IMR-90 (cell line): ENCODE measurements at regions not wholly inside any gene's neighbourhood (a gene's known extent, or its start where the extent isn't known, plus 50 kb on each side); places are given as distances from the start of the nearest gene placed in this dataset.

Experiments
- ATAC-seq: fragments of 200-7000 bp; cut with Tn5 transposase; 2 replicates; pipeline ENCODE4 v1.9.1; 2020; ENCODE audit warnings: low read depth, mild to moderate bottlenecking, moderate library complexity
- BruUV-seq: library from RNA; stranded (reverse); fragments of 400-500 nt; replicated peaks from 2 replicates; lab custom pipeline; 2021; lab: Mats Ljungman, UMichigan
- CTCF ChIA-PET: fragments of 300-600 bp; formaldehyde crosslinking; extraction: SDS; loops from one replicate; lab custom pipeline; 2021; ENCODE audit warnings: antibody characterized with exemption; lab: Yijun Ruan, JAX
- POLR2A ChIA-PET: fragments of 300-600 bp; sonication (Branson Sonifier 250); formaldehyde crosslinking; loops from one replicate; lab custom pipeline; 2022; ENCODE audit warnings: antibody characterized with exemption; ENCODE audit not compliant: unreplicated experiment; lab: Charles Lee
- DNase-seq: peaks from one replicate; pipeline ENCODE4 v3.0.0; 2013
- H2AFZ ChIP-seq: replicated peaks from 2 replicates; pipeline ENCODE3; 2013; ENCODE audit warnings: low read length, mild to moderate bottlenecking; ENCODE audit not compliant: poor library complexity
- H2AK5ac ChIP-seq: 2 replicates; pipeline ENCODE4 v1.6.1; 2013; ENCODE audit warnings: low read depth, low read length, inconsistent platforms
- H2AK9ac ChIP-seq: replicated peaks from 2 replicates; pipeline ENCODE3; 2013; ENCODE audit warnings: mild to moderate bottlenecking, low read depth, low read length, moderate library complexity; ENCODE audit not compliant: poor library complexity
- H2BK120ac ChIP-seq: 2 replicates; pipeline ENCODE4 v1.6.1; 2013; ENCODE audit warnings: low read depth, low read length, inconsistent platforms
- H2BK15ac ChIP-seq: 3 replicates; pipeline ENCODE4 v1.6.1; 2013; ENCODE audit warnings: low read depth, low read length, inconsistent platforms
- H2BK20ac ChIP-seq: 2 replicates; pipeline ENCODE4 v1.6.1; 2013; ENCODE audit warnings: low read depth, mild to moderate bottlenecking, inconsistent platforms, low read length, moderate library complexity
- H2BK5ac ChIP-seq: 2 replicates; pipeline ENCODE4 v1.6.1; 2013; ENCODE audit warnings: mild to moderate bottlenecking, low read depth, low read length, inconsistent platforms; ENCODE audit not compliant: poor library complexity, severe bottlenecking
- H3K14ac ChIP-seq: replicated peaks from 2 replicates; pipeline ENCODE4 v1.6.1; 2013; ENCODE audit warnings: low read depth, low read length, inconsistent platforms
- H3K18ac ChIP-seq: 2 replicates; pipeline ENCODE4 v1.6.1; 2013; ENCODE audit warnings: low read depth, low read length, control low read depth
- H3K23ac ChIP-seq: 2 replicates; pipeline ENCODE4 v1.6.1; 2013; ENCODE audit warnings: low read depth, low read length, inconsistent platforms
- H3K27ac ChIP-seq: 2 replicates; pipeline ENCODE4 v1.5.1; 2013; ENCODE audit warnings: mild to moderate bottlenecking, control low read depth, low read length; ENCODE audit not compliant: insufficient read depth
- H3K27me3 ChIP-seq: 2 replicates; pipeline ENCODE4 v1.6.1; 2013; ENCODE audit warnings: low read length; ENCODE audit not compliant: control insufficient read depth, insufficient read depth
- H3K36me3 ChIP-seq: 2 replicates; pipeline ENCODE4 v1.6.1; 2013; ENCODE audit warnings: low read length, mixed read lengths; ENCODE audit not compliant: control insufficient read depth, insufficient read depth
- H3K4ac ChIP-seq: 2 replicates; pipeline ENCODE4 v1.6.1; 2013; ENCODE audit warnings: low read depth, low read length, inconsistent platforms
- H3K4me1 ChIP-seq: 2 replicates; pipeline ENCODE4 v1.6.1; 2013; ENCODE audit warnings: low read length, mixed read lengths; ENCODE audit not compliant: control insufficient read depth, insufficient read depth
- H3K4me2 ChIP-seq: 2 replicates; pipeline ENCODE4 v1.6.1; 2013; ENCODE audit warnings: low read depth, mild to moderate bottlenecking, control low read depth, low read length, moderate library complexity
- H3K4me3 ChIP-seq: 2 replicates; pipeline ENCODE4 v1.5.1; 2013; ENCODE audit warnings: low read depth, mild to moderate bottlenecking, control low read depth, low read length, moderate library complexity; ENCODE audit not compliant: insufficient read depth
- H3K56ac ChIP-seq: 2 replicates; pipeline ENCODE4 v1.6.1; 2013; ENCODE audit warnings: low read length, inconsistent platforms; ENCODE audit not compliant: insufficient read depth; ENCODE audit errors: extremely low read depth
- H3K79me1 ChIP-seq, 2 experiments: 2 replicates each; pipeline ENCODE4 v1.6.1; 2013; ENCODE audit warnings: low read length in 2 of 2, inconsistent platforms in 1 of 2, low read depth in 1 of 2
- H3K9ac ChIP-seq: 2 replicates; pipeline ENCODE4 v1.6.1; 2013; ENCODE audit warnings: low read depth, low read length, control low read depth
- H3K9me1 ChIP-seq: 2 replicates; pipeline ENCODE4 v1.6.1; 2013; ENCODE audit warnings: low read length, inconsistent platforms; ENCODE audit not compliant: insufficient read depth
- H3K9me3 ChIP-seq: 2 replicates; pipeline ENCODE4 v1.6.1; 2013; ENCODE audit warnings: low read length; ENCODE audit not compliant: control insufficient read depth, insufficient read depth
- H4K20me1 ChIP-seq: 2 replicates; pipeline ENCODE4 v1.6.1; 2013; ENCODE audit warnings: low read length, inconsistent platforms; ENCODE audit not compliant: insufficient read depth
- H4K5ac ChIP-seq: 2 replicates; pipeline ENCODE4 v1.6.1; 2013; ENCODE audit warnings: mild to moderate bottlenecking, low read depth, low read length, control low read depth
- H4K8ac ChIP-seq, 2 experiments: 2 replicates each; pipeline ENCODE4 v1.6.1; 2013; ENCODE audit warnings: low read depth in 2 of 2, low read length in 2 of 2, control low read depth in 1 of 2, inconsistent platforms in 1 of 2
- H4K91ac ChIP-seq: 2 replicates; pipeline ENCODE4 v1.6.1; 2013; ENCODE audit warnings: low read depth, low read length, inconsistent platforms; ENCODE audit not compliant: insufficient read depth
- RCOR1 ChIP-seq: IDR thresholded peaks from 2 replicates; pipeline ENCODE4 v1.6.1; 2012; ENCODE audit warnings: mild to moderate bottlenecking, low read length, improper control_type of control experiment; ENCODE audit not compliant: insufficient replicate concordance
- WGBS, 2 experiments: methylation state at CpG; one replicate each; pipeline versions ENCODE4 v1.1.5 to v1.1.7; 2013; ENCODE audit warnings: missing lambda C conversion rate in 2 of 2; ENCODE audit not compliant: insufficient read length in 1 of 2; ENCODE audit errors: extremely low coverage in 2 of 2; 5-methylcytosine and 5-hydroxymethylcytosine counted together
- dilution Hi-C: fragments of 300-500 bp; cut with HindIII; formaldehyde crosslinking; loops from one replicate; pipeline ENCODE4 v1.14.3; 2018; ENCODE audit warnings: low sequenced_read_pairs; ENCODE audit not compliant: unreplicated experiment
- in situ Hi-C: fragments of 300-500 bp; cut with MboI; formaldehyde crosslinking; loops from 3 replicates; pipeline ENCODE4 v1.14.3; 2019; ENCODE audit warnings: low sequenced_read_pairs, inconsistent platforms, mixed read lengths
- intact Hi-C: fragments of 100-400 bp; cut with micrococcal nuclease; formaldehyde crosslinking; loops from 2 replicates; pipeline ENCODE4 v1.10.0; 2022
- TF ChIP-seq, protein P1 (sequence below): fragments of 150-350 bp; IDR thresholded peaks from 2 replicates; pipeline ENCODE4 v1.6.1; 2016; ENCODE audit warnings: low read depth, mild to moderate bottlenecking, low read length, moderate library complexity, borderline replicate concordance
- TF ChIP-seq, protein P2 (sequence below): fragments of 150-350 bp; IDR thresholded peaks from 2 replicates; pipeline ENCODE4 v1.6.1; 2017; ENCODE audit warnings: mild to moderate bottlenecking, antibody characterized with exemption, low read length, low read depth

DNA sequence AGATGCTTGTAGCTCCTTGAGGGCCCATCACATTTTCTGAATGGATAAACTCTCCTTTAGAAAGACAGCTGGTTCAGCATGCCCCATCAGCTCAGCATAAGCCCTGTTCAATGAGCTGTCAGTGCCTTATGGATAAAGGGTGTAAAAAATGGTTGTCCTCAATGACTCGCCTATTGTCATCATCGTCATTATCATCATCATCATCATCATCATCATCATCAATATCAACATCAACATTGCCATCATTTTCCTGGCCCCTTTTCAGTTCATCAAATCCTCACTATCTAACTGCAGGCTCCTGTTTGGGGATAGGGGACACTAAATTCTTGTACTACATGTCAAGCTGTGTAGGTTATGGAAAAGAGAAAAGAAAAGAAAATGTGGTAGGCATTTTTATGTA is 310.7 kb upstream of the MTNR1B start:
- no peak overlapping the region for H2AK9ac ChIP-seq
- no peak overlapping the region for H3K18ac ChIP-seq
- no TSS peak for BruUV-seq
- H2AK5ac ChIP-seq, result no peak overlapping the region
- ChIA-PET CTCF (no interaction called here), POLR2A (no interaction called here)
- H3K27ac ChIP-seq, result no peak overlapping the region
- no peak overlapping the region for H2BK120ac ChIP-seq
- no peaks in the 10 kb centered on the region for H3K9me1 ChIP-seq
- no peaks in the 10 kb centered on the region for H3K4me1 ChIP-seq
- H4K20me1 ChIP-seq, result no peaks in the 10 kb centered on the region
- H3K56ac ChIP-seq, result no peak overlapping the region
- dilution Hi-C loops (no loop called here), intact Hi-C loops (no loop called here), in situ Hi-C loops (no loop called here)
- H3K4me2 ChIP-seq, result no peak overlapping the region
- H3K36me3 ChIP-seq, result no peaks in the 10 kb centered on the region
- no peak overlapping the region for H3K9ac ChIP-seq
- no CpG with 5 or more reads among the region's 2 CpGs for WGBS, 2 experiments
- no peaks in the 10 kb centered on the region for H3K27me3 ChIP-seq
- no peak overlapping the region for H2BK5ac ChIP-seq
- no peak overlapping the region for H2BK15ac ChIP-seq
- ATAC-seq (no peak), DNase-seq (no peak)
- no peaks in the 10 kb centered on the region for H3K9me3 ChIP-seq
- no peak overlapping the region for H4K8ac ChIP-seq
- no peak overlapping the region for H3K4me3 ChIP-seq
- no peaks in the 10 kb centered on the region for H3K79me1 ChIP-seq
- no peak overlapping the region for H4K5ac ChIP-seq
- H3K14ac ChIP-seq, result no peak overlapping the region
- H2BK20ac ChIP-seq, result no peak overlapping the region
- H3K4ac ChIP-seq, result no peak overlapping the region
- no peak overlapping the region for H3K23ac ChIP-seq
- TF ChIP-seq RCOR1, result no peak
- TF ChIP-seq, protein P1, sequence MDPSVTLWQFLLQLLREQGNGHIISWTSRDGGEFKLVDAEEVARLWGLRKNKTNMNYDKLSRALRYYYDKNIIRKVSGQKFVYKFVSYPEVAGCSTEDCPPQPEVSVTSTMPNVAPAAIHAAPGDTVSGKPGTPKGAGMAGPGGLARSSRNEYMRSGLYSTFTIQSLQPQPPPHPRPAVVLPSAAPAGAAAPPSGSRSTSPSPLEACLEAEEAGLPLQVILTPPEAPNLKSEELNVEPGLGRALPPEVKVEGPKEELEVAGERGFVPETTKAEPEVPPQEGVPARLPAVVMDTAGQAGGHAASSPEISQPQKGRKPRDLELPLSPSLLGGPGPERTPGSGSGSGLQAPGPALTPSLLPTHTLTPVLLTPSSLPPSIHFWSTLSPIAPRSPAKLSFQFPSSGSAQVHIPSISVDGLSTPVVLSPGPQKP, result no peak
- TF ChIP-seq, protein P2, sequence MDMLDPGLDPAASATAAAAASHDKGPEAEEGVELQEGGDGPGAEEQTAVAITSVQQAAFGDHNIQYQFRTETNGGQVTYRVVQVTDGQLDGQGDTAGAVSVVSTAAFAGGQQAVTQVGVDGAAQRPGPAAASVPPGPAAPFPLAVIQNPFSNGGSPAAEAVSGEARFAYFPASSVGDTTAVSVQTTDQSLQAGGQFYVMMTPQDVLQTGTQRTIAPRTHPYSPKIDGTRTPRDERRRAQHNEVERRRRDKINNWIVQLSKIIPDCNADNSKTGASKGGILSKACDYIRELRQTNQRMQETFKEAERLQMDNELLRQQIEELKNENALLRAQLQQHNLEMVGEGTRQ, result no peak
- no peak overlapping the region for H2AFZ ChIP-seq
- no peak overlapping the region for H4K91ac ChIP-seq
